Activated CD4-positive, alpha-beta T cell treated with anti-CD3 and anti-CD28 coated beads for 36 hours (primary cell): ENCODE measurements at regions not wholly inside any gene's neighbourhood (a gene's known extent, or its start where the extent isn't known, plus 50 kb on each side); places are given as distances from the start of the nearest gene placed in this dataset.

ENCODE experiments used
- ATAC-seq: fragments of 200-7000 bp; cut with Tn5 transposase; one replicate; pipeline ENCODE4 v1.10.0; 2021; ENCODE audit warnings: mild to moderate bottlenecking, moderate library complexity
- CTCF ChIA-PET: fragments of 350-600 bp; sonication (Branson Sonifier 250); formaldehyde crosslinking; loops from one replicate; lab custom pipeline; 2021; ENCODE audit warnings: antibody characterized with exemption; lab: Charles Lee
- POLR2A ChIA-PET: fragments of 350-600 bp; sonication (Branson Sonifier 250); formaldehyde crosslinking; loops from one replicate; lab custom pipeline; 2021; ENCODE audit warnings: antibody characterized with exemption, inconsistent platforms; lab: Charles Lee
- DNase-seq: peaks from one replicate; pipeline ENCODE4 v3.0.0-alpha.2; 2020
- H3K27ac Mint-ChIP-seq: one replicate; pipeline ENCODE4 v1.8.0; 2021; ENCODE audit warnings: mixed read lengths
- H3K27me3 Mint-ChIP-seq: one replicate; pipeline ENCODE4 v1.8.0; 2021; ENCODE audit warnings: mixed read lengths
- H3K36me3 Mint-ChIP-seq: one replicate; pipeline ENCODE4 v1.8.0; 2021; ENCODE audit warnings: low read depth, mixed read lengths
- H3K4me1 Mint-ChIP-seq: one replicate; pipeline ENCODE4 v1.8.0; 2021; ENCODE audit warnings: mixed read lengths
- H3K4me3 Mint-ChIP-seq: one replicate; pipeline ENCODE4 v1.8.0; 2021; ENCODE audit warnings: mild to moderate bottlenecking, moderate library complexity, mixed read lengths
- H3K9me3 Mint-ChIP-seq: one replicate; pipeline ENCODE4 v1.8.0; 2021; ENCODE audit warnings: low read depth, mixed read lengths
- intact Hi-C, 2 experiments: fragments of 100-400 bp; cut with DNase I in 1 of 2; cut with micrococcal nuclease in 1 of 2; formaldehyde crosslinking; loops; one replicate each; pipeline versions ENCODE4 v1.14.2 to v1.15.1; 2022 to 2024; cut with DNase I, micrococcal nuclease

- Mint-ChIP-seq H3K36me3 (no peaks in the 10 kb centered on the region), H3K4me1 (no peaks in the 10 kb centered on the region), H3K4me3 (no peak overlapping the region), H3K27me3 (no peaks in the 10 kb centered on the region), H3K27ac (no peak overlapping the region), H3K9me3 (no peaks in the 10 kb centered on the region)
- ChIA-PET CTCF (no interaction called here), POLR2A (no interaction called here)
- DNase-seq (no peak), ATAC-seq (no peak)
- intact Hi-C loops: no loop called here
These were observed 255.8 kb upstream of the TENM3 start for GRCh38 chr4:181987392-181987791.

- ATAC-seq (no peak), DNase-seq (no peak)
- H3K36me3 Mint-ChIP-seq: no peaks in the 10 kb centered on the region
- H3K27me3 Mint-ChIP-seq: no peaks in the 10 kb centered on the region
- H3K4me1 Mint-ChIP-seq: no peaks in the 10 kb centered on the region
- no peak overlapping the region for H3K4me3 Mint-ChIP-seq
- ChIA-PET POLR2A (no interaction called here), CTCF (no interaction called here)
- H3K27ac Mint-ChIP-seq: no peak overlapping the region
- no peaks in the 10 kb centered on the region for H3K9me3 Mint-ChIP-seq
- intact Hi-C loops: no loop called here
These were observed 254.1 kb upstream of the TENM3 start for GRCh38 chr4:181989071-181989470.

GRCh38 chr4:181991369-181992108, 251.7 kb upstream of the TENM3 start:
- H3K27me3 Mint-ChIP-seq: no peaks in the 10 kb centered on the region
- intact Hi-C loops: no loop called here
- DNase-seq (no peak), ATAC-seq (no peak)
- no peaks in the 10 kb centered on the region for H3K4me1 Mint-ChIP-seq
- no peak overlapping the region for H3K4me3 Mint-ChIP-seq
- no peaks in the 10 kb centered on the region for H3K36me3 Mint-ChIP-seq
- ChIA-PET POLR2A (no interaction called here), CTCF (no interaction called here)
- peaks cover 3% of the 10 kb centered on the region for H3K9me3 Mint-ChIP-seq
- no peak overlapping the region for H3K27ac Mint-ChIP-seq

GRCh38 chr4:181998398-181999295, 244.6 kb upstream of the TENM3 start:
- H3K27ac Mint-ChIP-seq: no peak overlapping the region

GRCh38 chr4:182000077-182000476, 243.1 kb upstream of the TENM3 start:
- intact Hi-C loops: no loop called here

More at GRCh38 chr4:181998398-181999295, 244.6 kb upstream of the TENM3 start:
- Mint-ChIP-seq H3K27me3 (no peaks in the 10 kb centered on the region), H3K4me1 (no peaks in the 10 kb centered on the region), H3K9me3 (peaks cover 9% of the 10 kb centered on the region), H3K36me3 (no peaks in the 10 kb centered on the region), H3K4me3 (no peak overlapping the region)
- POLR2A ChIA-PET: no interaction called here
- CTCF ChIA-PET: no interaction called here
- DNase-seq: no peak
- intact Hi-C loops: no loop called here
- no peak for ATAC-seq

GRCh38 chr4:182010876-182011275, 232.3 kb upstream of the TENM3 start:
- H3K4me1 Mint-ChIP-seq: no peaks in the 10 kb centered on the region
- H3K9me3 Mint-ChIP-seq: peaks cover 2% of the 10 kb centered on the region
- no peak overlapping the region for H3K4me3 Mint-ChIP-seq
- DNase-seq (no peak), ATAC-seq (no peak)
- intact Hi-C loops: no loop called here
- H3K36me3 Mint-ChIP-seq: no peaks in the 10 kb centered on the region
- H3K27me3 Mint-ChIP-seq: no peaks in the 10 kb centered on the region
- ChIA-PET POLR2A (no interaction called here), CTCF (no interaction called here)
- no peak overlapping the region for H3K27ac Mint-ChIP-seq

More at GRCh38 chr4:182000077-182000476, 243.1 kb upstream of the TENM3 start:
- H3K36me3 Mint-ChIP-seq: no peaks in the 10 kb centered on the region
- no peak overlapping the region for H3K4me3 Mint-ChIP-seq
- ATAC-seq: no peak
- H3K9me3 Mint-ChIP-seq: peaks cover 9% of the 10 kb centered on the region
- no peaks in the 10 kb centered on the region for H3K4me1 Mint-ChIP-seq
- DNase-seq: no peak
- no peak overlapping the region for H3K27ac Mint-ChIP-seq
- ChIA-PET CTCF (no interaction called here), POLR2A (no interaction called here)
- no peaks in the 10 kb centered on the region for H3K27me3 Mint-ChIP-seq

- intact Hi-C loops: no loop called here
- Mint-ChIP-seq H3K27me3 (no peaks in the 10 kb centered on the region), H3K9me3 (peaks cover under 1% of the 10 kb centered on the region), H3K4me3 (no peak overlapping the region), H3K4me1 (no peaks in the 10 kb centered on the region), H3K36me3 (no peaks in the 10 kb centered on the region), H3K27ac (no peak overlapping the region)
- ATAC-seq: no peak
- ChIA-PET POLR2A (no interaction called here), CTCF (no interaction called here)
- DNase-seq: no peak
These were observed 229.0 kb upstream of the TENM3 start for GRCh38 chr4:182014164-182014563.

GRCh38 chr4:182015014-182015413, 228.2 kb upstream of the TENM3 start:
- POLR2A ChIA-PET: no interaction called here
- CTCF ChIA-PET: no interaction called here
- Mint-ChIP-seq H3K27ac (no peak overlapping the region), H3K36me3 (no peaks in the 10 kb centered on the region), H3K27me3 (no peaks in the 10 kb centered on the region), H3K4me3 (no peak overlapping the region), H3K4me1 (no peaks in the 10 kb centered on the region), H3K9me3 (peaks cover 3% of the 10 kb centered on the region)
- intact Hi-C loops: no loop called here
- DNase-seq (no peak), ATAC-seq (no peak)

GRCh38 chr4:182015893-182016292, 227.3 kb upstream of the TENM3 start:
- peaks cover 3% of the 10 kb centered on the region for H3K9me3 Mint-ChIP-seq
- POLR2A ChIA-PET: no interaction called here
- intact Hi-C loops: no loop called here
- ATAC-seq (no peak), DNase-seq (no peak)
- no peaks in the 10 kb centered on the region for H3K27me3 Mint-ChIP-seq
- no peaks in the 10 kb centered on the region for H3K4me1 Mint-ChIP-seq
- CTCF ChIA-PET: no interaction called here
- H3K36me3 Mint-ChIP-seq: no peaks in the 10 kb centered on the region
- no peak overlapping the region for H3K4me3 Mint-ChIP-seq
- no peak overlapping the region for H3K27ac Mint-ChIP-seq

GRCh38 chr4:182017038-182017437, 226.2 kb upstream of the TENM3 start:
- no peak overlapping the region for H3K4me3 Mint-ChIP-seq

GRCh38 chr4:182018691-182019090, 224.5 kb upstream of the TENM3 start:
- no peak for ATAC-seq
- ChIA-PET POLR2A (no interaction called here), CTCF (no interaction called here)
- Mint-ChIP-seq H3K27ac (no peak overlapping the region), H3K4me3 (no peak overlapping the region), H3K4me1 (no peaks in the 10 kb centered on the region), H3K27me3 (no peaks in the 10 kb centered on the region), H3K36me3 (no peaks in the 10 kb centered on the region), H3K9me3 (peaks cover 3% of the 10 kb centered on the region)
- no peak for DNase-seq
- intact Hi-C loops: no loop called here

More at GRCh38 chr4:182017038-182017437, 226.2 kb upstream of the TENM3 start:
- H3K4me1 Mint-ChIP-seq: no peaks in the 10 kb centered on the region
- ChIA-PET POLR2A (no interaction called here), CTCF (no interaction called here)
- H3K36me3 Mint-ChIP-seq: no peaks in the 10 kb centered on the region
- intact Hi-C loops: no loop called here
- H3K27ac Mint-ChIP-seq: no peak overlapping the region
- no peaks in the 10 kb centered on the region for H3K27me3 Mint-ChIP-seq
- DNase-seq: no peak
- H3K9me3 Mint-ChIP-seq: peaks cover 3% of the 10 kb centered on the region
- ATAC-seq: no peak

- Mint-ChIP-seq H3K36me3 (no peaks in the 10 kb centered on the region), H3K4me3 (no peak overlapping the region), H3K9me3 (peaks cover 3% of the 10 kb centered on the region), H3K4me1 (no peaks in the 10 kb centered on the region), H3K27ac (no peak overlapping the region), H3K27me3 (no peaks in the 10 kb centered on the region)
- CTCF ChIA-PET: interaction anchor here (0.6 kb wide), 1 partner anchor 134 kb away, joined by 3 read pairs; no protein-coding TSS in a partner anchor
- intact Hi-C loops: no loop called here
- ATAC-seq (no peak), DNase-seq (no peak)
- POLR2A ChIA-PET: no interaction called here
These were observed 224.0 kb upstream of the TENM3 start for GRCh38 chr4:182019148-182019652.
